Head of caudate nucleus (tissue), 42 donors: ENCODE measurements at regions not wholly inside any gene's neighbourhood (a gene's known extent, or its start where the extent isn't known, plus 50 kb on each side); places are given as distances from the start of the nearest gene placed in this dataset.
A peak's percentile ranks its signal among the peaks of the same experiment; 100 is the strongest.
"Not testable (repeated sequence)": the region's sequence is repeated elsewhere in the genome, so short reads cannot be mapped to it uniquely, and the experiment has no call there.

ENCODE experiments used
- DNase-seq, 42 donors: peaks; one replicate each; pipeline versions ENCODE4 v3.0.0 to v3.0.0-alpha.2; 2020 to 2021; ENCODE audit warnings: mixed read lengths in 7 of 42
- intact Hi-C: fragments of 100-400 bp; cut with DNase I; formaldehyde crosslinking; loops from one replicate; pipeline ENCODE4 v1.15.0; 2022

- peak in 8 of 42 donors; percentile 3 to 36 (median 12) for DNase-seq
- intact Hi-C loops = no loop called here
These were observed 134.6 kb downstream of the CPZ start for GRCh38 chr4:8727131-8727530.

DNA sequence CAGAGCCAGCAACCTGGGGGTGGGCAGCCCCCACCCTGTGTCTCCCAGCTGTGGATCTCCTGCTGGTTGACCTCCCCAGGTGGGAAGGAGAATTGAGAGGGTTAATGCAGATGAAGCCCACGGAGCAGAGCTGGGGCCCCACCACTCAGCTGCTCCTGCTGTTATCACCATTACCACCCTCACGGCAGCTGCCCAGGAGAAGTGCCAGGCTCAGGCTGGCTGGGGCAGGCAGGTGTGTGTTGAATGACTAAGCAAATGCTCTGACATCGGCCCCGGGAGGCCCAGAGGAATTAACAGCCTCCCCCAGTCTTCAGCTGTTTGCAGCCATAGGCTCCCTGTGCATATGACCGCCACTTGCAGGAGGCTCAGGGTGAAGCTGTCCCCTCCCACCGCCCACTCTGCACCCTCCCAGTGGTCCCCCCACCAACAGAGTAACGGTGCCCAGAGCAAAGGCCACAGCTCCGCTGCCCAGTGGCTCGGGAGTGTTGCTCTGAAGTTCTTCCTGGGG, 133.8 kb downstream of the CPZ start:
- peak in 15 of 42 donors; percentile 1 to 39 (median 10) for DNase-seq
- intact Hi-C loops = no loop called here

DNA sequence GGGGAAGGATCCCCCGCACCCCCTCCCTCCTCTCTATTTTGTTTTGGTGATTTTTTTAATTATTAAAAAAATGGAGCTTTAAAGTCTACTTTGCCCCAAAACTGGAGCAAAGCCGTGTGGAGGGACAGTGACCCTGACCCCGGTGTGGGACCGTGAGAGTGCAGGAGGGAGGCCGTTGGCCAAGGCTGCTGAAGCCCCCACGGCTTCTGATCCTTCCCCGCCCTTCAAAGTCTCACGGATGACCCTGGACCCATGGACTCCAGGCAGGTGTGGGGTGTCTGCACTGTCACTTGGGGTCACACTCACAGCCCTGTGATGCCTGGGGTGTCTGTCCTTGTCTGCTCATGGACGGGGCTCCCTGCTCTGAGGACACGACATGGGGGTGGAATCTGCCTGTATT, 133.3 kb downstream of the CPZ start:
- intact Hi-C loops = no loop called here
- DNase-seq = peak in 13 of 42 donors; percentile 0 to 16 (median 5)

- peak in 17 of 42 donors; percentile 2 to 42 (median 10) for DNase-seq
- intact Hi-C loops = no loop called here
These were observed 132.7 kb downstream of the CPZ start for GRCh38 chr4:8725071-8725841.

- DNase-seq = peak in 17 of 42 donors; percentile 1 to 35 (median 4)
- intact Hi-C loops = no loop called here
These were observed 132.0 kb downstream of the CPZ start for GRCh38 chr4:8724436-8725070.

GRCh38 chr4:8723222-8723980, 130.8 kb downstream of the CPZ start:
- DNase-seq = peak in 13 of 42 donors; percentile 0 to 29 (median 8)

DNA sequence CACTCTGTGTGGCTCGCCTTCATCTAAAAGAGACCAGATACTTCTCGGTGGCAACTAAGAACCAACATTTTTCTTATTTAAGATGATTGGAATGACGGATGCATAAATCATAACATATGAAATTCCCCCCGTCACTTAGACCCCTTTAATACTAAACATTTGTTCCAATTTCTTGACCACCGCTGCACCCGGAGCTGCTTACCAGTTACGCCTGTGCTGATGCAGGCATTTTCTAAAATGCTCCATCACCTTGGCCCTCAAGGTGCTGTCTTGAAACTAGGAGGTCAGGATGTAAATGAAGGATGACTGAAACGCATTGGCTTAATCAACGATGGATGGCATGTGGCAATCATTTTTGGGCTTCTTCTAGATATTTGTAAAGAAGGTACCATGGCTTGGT, 130.0 kb downstream of the CPZ start:
- DNase-seq = peak in 1 of 42 donors; percentile 9
- intact Hi-C loops = no loop called here

More at GRCh38 chr4:8723222-8723980, 130.8 kb downstream of the CPZ start:
- intact Hi-C loops = no loop called here

DNA sequence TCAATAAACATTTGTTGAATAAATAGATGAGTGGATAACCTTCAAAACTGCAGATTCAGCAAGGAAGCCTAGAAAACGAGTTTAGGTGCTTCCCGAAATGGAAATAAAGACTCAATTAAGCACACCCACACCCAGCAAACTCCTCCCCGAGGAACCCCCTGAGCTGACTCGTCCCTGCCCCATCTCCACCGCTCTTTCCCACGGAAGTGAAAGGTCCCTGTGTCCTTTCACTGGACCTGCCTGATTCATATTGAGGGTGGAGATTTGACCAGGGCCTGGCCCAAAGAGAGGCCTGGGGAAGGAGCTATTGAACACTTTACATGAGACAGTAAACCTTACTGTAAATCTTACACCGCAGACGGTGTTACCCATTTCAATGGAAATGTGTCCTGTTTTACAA, 129.1 kb downstream of the CPZ start:
- peak in 4 of 42 donors; percentile 3 to 24 (median 8) for DNase-seq
- intact Hi-C loops = no loop called here

DNA sequence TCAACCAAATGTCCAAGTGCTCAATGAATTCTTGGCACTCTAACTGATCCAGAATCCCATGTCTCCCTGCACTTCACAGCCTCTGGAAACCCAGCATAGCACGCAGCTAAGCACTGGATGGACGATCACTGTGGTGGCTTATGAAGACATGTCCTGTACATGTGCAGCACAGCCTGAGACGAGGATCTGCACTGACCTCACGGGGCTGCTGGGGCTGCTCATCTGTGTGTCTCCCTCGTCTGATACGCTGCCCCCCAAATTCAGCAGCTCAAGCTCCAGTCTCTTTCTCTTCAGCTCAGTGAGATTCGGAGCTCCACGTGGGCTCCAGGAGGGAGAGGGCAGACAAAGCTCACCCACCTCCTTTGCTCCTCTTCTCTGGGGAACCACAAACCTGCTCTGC, 126.9 kb downstream of the CPZ start:
- intact Hi-C loops = no loop called here
- peak in 8 of 42 donors; percentile 1 to 19 (median 7) for DNase-seq

GRCh38 chr4:8717470-8717869, 124.9 kb downstream of the CPZ start:
- DNase-seq, intact Hi-C loops: not testable (repeated sequence)

DNA sequence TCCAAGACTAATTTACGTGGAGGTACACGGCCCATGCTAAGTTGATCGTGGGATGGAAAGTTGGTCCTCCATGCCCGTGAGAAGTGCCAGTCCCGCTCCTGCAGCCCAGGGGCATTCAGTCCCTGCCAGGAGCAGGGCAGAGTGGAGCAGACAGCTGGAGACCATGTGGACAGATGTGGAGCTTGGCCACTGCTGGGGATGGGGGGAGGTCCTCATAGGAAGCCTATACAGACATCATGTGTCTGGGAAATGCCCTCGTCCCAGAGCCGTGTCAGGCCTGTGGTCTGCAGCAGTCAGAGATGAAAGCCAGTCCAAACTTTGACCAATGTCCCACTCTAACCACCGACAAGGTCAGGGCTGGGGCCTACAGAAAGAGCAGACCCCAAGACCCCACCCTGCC, 118.4 kb downstream of the CPZ start:
- intact Hi-C loops = no loop called here
- DNase-seq = peak in 9 of 42 donors; percentile 1 to 26 (median 5)

GRCh38 chr4:8710416-8710815, 117.9 kb downstream of the CPZ start:
- peak in 10 of 42 donors; percentile 1 to 27 (median 4) for DNase-seq
- intact Hi-C loops = no loop called here

DNA sequence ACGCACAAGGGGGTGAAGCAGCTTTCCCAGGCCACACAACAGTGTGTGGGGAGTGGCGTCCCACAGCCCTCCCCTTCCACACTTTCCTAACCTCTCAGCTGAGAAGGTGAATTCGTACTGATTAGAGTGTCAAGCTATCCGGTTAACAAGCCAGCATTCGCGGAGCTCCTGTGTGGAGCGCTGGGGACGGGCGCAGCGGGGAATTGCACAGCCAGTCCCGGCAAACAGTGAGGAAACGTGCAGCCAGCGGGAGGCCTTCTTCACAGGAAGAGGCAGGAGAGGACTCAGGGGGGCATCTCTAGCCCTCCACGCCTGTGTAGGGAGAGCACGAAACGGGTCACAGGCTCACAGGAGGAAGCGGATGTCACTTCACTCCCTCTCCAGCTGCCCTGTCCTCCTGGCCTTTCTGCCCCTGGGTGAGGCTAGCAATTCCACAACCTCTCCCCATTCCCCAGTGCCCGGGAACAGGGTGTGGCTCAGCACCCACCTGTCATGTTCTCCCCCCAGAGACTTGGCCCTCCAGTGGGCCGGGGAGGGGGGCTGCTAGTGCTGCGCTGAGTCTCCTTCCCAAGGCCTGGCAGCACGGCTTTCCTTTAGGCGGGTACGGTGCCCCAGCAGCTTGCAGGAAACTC, 117.3 kb downstream of the CPZ start:
- DNase-seq = peak in 7 of 42 donors; percentile 2 to 26 (median 8)
- intact Hi-C loops = no loop called here

DNA sequence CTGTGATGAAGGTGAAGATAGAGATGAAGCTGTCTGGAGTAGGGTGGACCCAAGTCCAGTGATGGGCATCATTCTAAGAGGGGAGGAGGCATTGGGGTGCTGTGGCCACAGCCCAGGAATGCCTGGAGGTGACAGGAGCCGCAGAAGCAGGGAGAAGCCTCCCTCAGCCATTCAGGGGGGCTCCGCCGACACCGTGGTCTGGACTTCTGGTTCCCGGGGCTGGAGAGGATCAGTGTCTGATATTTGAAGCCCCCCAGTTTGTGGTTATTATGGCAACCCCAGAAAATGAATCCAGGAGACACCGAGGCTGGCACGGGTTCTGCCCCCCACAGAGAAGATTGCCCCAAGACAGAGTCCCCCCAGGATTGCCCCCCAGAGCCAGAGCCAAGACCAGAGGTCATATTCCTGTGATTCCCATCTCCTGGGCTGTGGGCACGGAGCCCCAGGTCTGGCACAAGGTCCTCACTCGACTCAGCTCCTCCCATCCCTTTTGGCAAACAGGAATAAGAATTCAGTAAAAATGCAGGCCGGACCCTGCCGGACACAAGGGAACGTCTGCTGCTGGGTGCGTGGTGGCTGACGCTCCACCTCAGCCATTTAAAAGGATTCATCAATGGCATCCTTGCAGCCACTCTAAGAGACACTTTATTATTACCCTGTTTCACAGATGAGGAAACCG, 116.6 kb downstream of the CPZ start:
- intact Hi-C loops = no loop called here
- peak in 8 of 42 donors; percentile 3 to 31 (median 11) for DNase-seq

GRCh38 chr4:8708401-8709021, 115.9 kb downstream of the CPZ start:
- intact Hi-C loops = no loop called here
- peak in 12 of 42 donors; percentile 3 to 42 (median 14) for DNase-seq

GRCh38 chr4:8707045-8707781, 114.6 kb downstream of the CPZ start:
- intact Hi-C loops = no loop called here
- peak in 11 of 42 donors; percentile 4 to 30 (median 10) for DNase-seq
